Activated naive CD8-positive, alpha-beta T cell treated with anti-CD3 and anti-CD28 coated beads for 36 hours (primary cell): ENCODE measurements at regions not wholly inside any gene's neighbourhood (a gene's known extent, or its start where the extent isn't known, plus 50 kb on each side); places are given as distances from the start of the nearest gene placed in this dataset.

Experiments
- DNase-seq: peaks from one replicate; pipeline ENCODE4 v3.0.0; 2021
- H3K27ac Mint-ChIP-seq: one replicate; pipeline ENCODE4 v1.8.0; 2022; ENCODE audit warnings: mild to moderate bottlenecking, moderate library complexity, mixed read lengths
- H3K27me3 Mint-ChIP-seq: one replicate; pipeline ENCODE4 v1.8.0; 2022; ENCODE audit warnings: mild to moderate bottlenecking, mixed read lengths
- H3K36me3 Mint-ChIP-seq: one replicate; pipeline ENCODE4 v1.8.0; 2021; ENCODE audit warnings: mild to moderate bottlenecking, mixed read lengths
- H3K4me1 Mint-ChIP-seq: one replicate; pipeline ENCODE4 v1.8.0; 2021; ENCODE audit warnings: mixed read lengths
- H3K4me3 Mint-ChIP-seq: one replicate; pipeline ENCODE4 v1.8.0; 2022; ENCODE audit warnings: mild to moderate bottlenecking, moderate library complexity, mixed read lengths
- H3K9me3 Mint-ChIP-seq: one replicate; pipeline ENCODE4 v1.8.0; 2022; ENCODE audit warnings: mixed read lengths

- DNase-seq = no peak
- Mint-ChIP-seq H3K4me1 (no peaks in the 10 kb centered on the region), H3K4me3 (no peak overlapping the region), H3K27ac (no peak overlapping the region), H3K36me3 (no peaks in the 10 kb centered on the region), H3K27me3 (no peaks in the 10 kb centered on the region), H3K9me3 (no peaks in the 10 kb centered on the region)
Measured at GRCh38 chr9:79208791-79209396, 362.9 kb upstream of the TLE4 start.

GRCh38 chr9:79210541-79211243, 361.1 kb upstream of the TLE4 start:
- Mint-ChIP-seq H3K27ac (no peak overlapping the region), H3K27me3 (no peaks in the 10 kb centered on the region), H3K9me3 (no peaks in the 10 kb centered on the region), H3K4me1 (no peaks in the 10 kb centered on the region), H3K4me3 (no peak overlapping the region), H3K36me3 (no peaks in the 10 kb centered on the region)
- DNase-seq = no peak

GRCh38 chr9:79213417-79214125, 358.2 kb upstream of the TLE4 start:
- H3K36me3 Mint-ChIP-seq = no peaks in the 10 kb centered on the region
- H3K27me3 Mint-ChIP-seq = no peaks in the 10 kb centered on the region
- H3K9me3 Mint-ChIP-seq = no peaks in the 10 kb centered on the region

GRCh38 chr9:79215821-79216220, 355.9 kb upstream of the TLE4 start:
- no peak for DNase-seq
- H3K27ac Mint-ChIP-seq = no peak overlapping the region
- H3K4me3 Mint-ChIP-seq = no peak overlapping the region
- H3K27me3 Mint-ChIP-seq = no peaks in the 10 kb centered on the region
- H3K36me3 Mint-ChIP-seq = no peaks in the 10 kb centered on the region
- no peaks in the 10 kb centered on the region for H3K4me1 Mint-ChIP-seq
- H3K9me3 Mint-ChIP-seq = peaks cover 1% of the 10 kb centered on the region

More at GRCh38 chr9:79213417-79214125, 358.2 kb upstream of the TLE4 start:
- Mint-ChIP-seq H3K4me1 (no peaks in the 10 kb centered on the region), H3K27ac (no peak overlapping the region), H3K4me3 (no peak overlapping the region)
- no peak for DNase-seq

GRCh38 chr9:79220251-79220650, 351.5 kb upstream of the TLE4 start:
- Mint-ChIP-seq H3K36me3 (no peaks in the 10 kb centered on the region), H3K9me3 (peaks cover 6% of the 10 kb centered on the region), H3K4me3 (no peak overlapping the region), H3K27ac (no peak overlapping the region), H3K27me3 (no peaks in the 10 kb centered on the region), H3K4me1 (peaks cover 3% of the 10 kb centered on the region)
- no peak for DNase-seq

- Mint-ChIP-seq H3K36me3 (no peaks in the 10 kb centered on the region), H3K4me1 (peaks cover 3% of the 10 kb centered on the region), H3K27ac (no peak overlapping the region), H3K9me3 (peaks cover 6% of the 10 kb centered on the region), H3K4me3 (no peak overlapping the region), H3K27me3 (no peaks in the 10 kb centered on the region)
- no peak for DNase-seq
Measured at GRCh38 chr9:79220666-79221065, 351.1 kb upstream of the TLE4 start.

GRCh38 chr9:79221084-79221483, 350.7 kb upstream of the TLE4 start:
- no peak for DNase-seq
- no peaks in the 10 kb centered on the region for H3K36me3 Mint-ChIP-seq
- peaks cover 6% of the 10 kb centered on the region for H3K9me3 Mint-ChIP-seq
- no peaks in the 10 kb centered on the region for H3K27me3 Mint-ChIP-seq
- H3K27ac Mint-ChIP-seq = no peak overlapping the region
- H3K4me3 Mint-ChIP-seq = no peak overlapping the region
- peaks cover 3% of the 10 kb centered on the region for H3K4me1 Mint-ChIP-seq

GRCh38 chr9:79222483-79222882, 349.3 kb upstream of the TLE4 start:
- H3K27me3 Mint-ChIP-seq = peaks cover 7% of the 10 kb centered on the region
- peaks cover 3% of the 10 kb centered on the region for H3K4me1 Mint-ChIP-seq
- no peak for DNase-seq
- H3K4me3 Mint-ChIP-seq = no peak overlapping the region
- H3K27ac Mint-ChIP-seq = no peak overlapping the region
- peaks cover 6% of the 10 kb centered on the region for H3K9me3 Mint-ChIP-seq
- H3K36me3 Mint-ChIP-seq = no peaks in the 10 kb centered on the region

GRCh38 chr9:79224672-79225433, 346.9 kb upstream of the TLE4 start:
- DNase-seq = no peak
- Mint-ChIP-seq H3K36me3 (no peaks in the 10 kb centered on the region), H3K9me3 (peaks cover 6% of the 10 kb centered on the region), H3K4me3 (no peak overlapping the region), H3K27me3 (peaks cover 7% of the 10 kb centered on the region), H3K27ac (no peak overlapping the region), H3K4me1 (peaks cover 3% of the 10 kb centered on the region)

- no peak overlapping the region for H3K4me3 Mint-ChIP-seq
- no peak for DNase-seq
- no peak overlapping the region for H3K27ac Mint-ChIP-seq
- H3K36me3 Mint-ChIP-seq = peaks cover 1% of the 10 kb centered on the region
- H3K4me1 Mint-ChIP-seq = no peaks in the 10 kb centered on the region
- H3K27me3 Mint-ChIP-seq = peaks cover 4% of the 10 kb centered on the region
- peaks cover 2% of the 10 kb centered on the region for H3K9me3 Mint-ChIP-seq
Measured at GRCh38 chr9:79233542-79233941, 338.2 kb upstream of the TLE4 start.

GRCh38 chr9:79236466-79236865, 335.3 kb upstream of the TLE4 start:
- Mint-ChIP-seq H3K4me1 (no peaks in the 10 kb centered on the region), H3K27me3 (peaks cover 4% of the 10 kb centered on the region), H3K36me3 (peaks cover 1% of the 10 kb centered on the region), H3K4me3 (no peak overlapping the region), H3K9me3 (peaks cover 2% of the 10 kb centered on the region), H3K27ac (no peak overlapping the region)
- DNase-seq = no peak

- no peak overlapping the region for H3K27ac Mint-ChIP-seq
- no peaks in the 10 kb centered on the region for H3K4me1 Mint-ChIP-seq
- no peak for DNase-seq
- H3K9me3 Mint-ChIP-seq = peaks cover 2% of the 10 kb centered on the region
- H3K36me3 Mint-ChIP-seq = peaks cover 1% of the 10 kb centered on the region
- H3K4me3 Mint-ChIP-seq = no peak overlapping the region
- H3K27me3 Mint-ChIP-seq = peaks cover 4% of the 10 kb centered on the region
Measured at GRCh38 chr9:79237861-79238260, 333.9 kb upstream of the TLE4 start.

GRCh38 chr9:79240774-79241173, 331.0 kb upstream of the TLE4 start:
- Mint-ChIP-seq H3K9me3 (no peaks in the 10 kb centered on the region), H3K27me3 (no peaks in the 10 kb centered on the region), H3K27ac (no peak overlapping the region), H3K4me1 (no peaks in the 10 kb centered on the region), H3K36me3 (no peaks in the 10 kb centered on the region), H3K4me3 (no peak overlapping the region)
- no peak for DNase-seq

- H3K27me3 Mint-ChIP-seq = peaks cover 7% of the 10 kb centered on the region
- H3K36me3 Mint-ChIP-seq = no peaks in the 10 kb centered on the region
- no peak overlapping the region for H3K27ac Mint-ChIP-seq
- DNase-seq = no peak
- H3K4me3 Mint-ChIP-seq = no peak overlapping the region
- no peaks in the 10 kb centered on the region for H3K4me1 Mint-ChIP-seq
- no peaks in the 10 kb centered on the region for H3K9me3 Mint-ChIP-seq
Measured at GRCh38 chr9:79242489-79242888, 329.3 kb upstream of the TLE4 start.

- H3K4me1 Mint-ChIP-seq = no peaks in the 10 kb centered on the region
- DNase-seq = no peak
- no peak overlapping the region for H3K4me3 Mint-ChIP-seq
- no peaks in the 10 kb centered on the region for H3K36me3 Mint-ChIP-seq
- H3K27me3 Mint-ChIP-seq = peaks cover 7% of the 10 kb centered on the region
- H3K9me3 Mint-ChIP-seq = no peaks in the 10 kb centered on the region
- no peak overlapping the region for H3K27ac Mint-ChIP-seq
Measured at GRCh38 chr9:79246170-79246569, 325.6 kb upstream of the TLE4 start.
